A549 (cell line): ENCODE measurements at regions not wholly inside any gene's neighbourhood (a gene's known extent, or its start where the extent isn't known, plus 50 kb on each side); places are given as distances from the start of the nearest gene placed in this dataset.

Experiments
- BHLHE40 ChIP-seq: IDR thresholded peaks from 2 replicates; pipeline ENCODE4 v1.6.1; 2012; ENCODE audit warnings: low read depth, low read length, inconsistent platforms
- CHD2 ChIP-seq: fragments of 150-350 bp; IDR thresholded peaks from 2 replicates; pipeline ENCODE4 v1.6.1; 2014; ENCODE audit warnings: low read length; ENCODE audit not compliant: partially characterized antibody
- EHMT2 ChIP-seq: fragments of 200-600 bp; sonication (generic); IDR thresholded peaks from 2 replicates; pipeline ENCODE4 v1.6.1; 2016; ENCODE audit warnings: antibody characterized with exemption, low read depth, mild to moderate bottlenecking, moderate library complexity
- ESRRA ChIP-seq: fragments of 150-350 bp; IDR thresholded peaks from 2 replicates; pipeline ENCODE4 v1.6.1; 2014; ENCODE audit warnings: mild to moderate bottlenecking, low read length, borderline replicate concordance
- HDAC2 ChIP-seq: fragments of 200-600 bp; sonication (generic); IDR thresholded peaks from 2 replicates; pipeline ENCODE4 v1.6.1; 2016
- KDM5A ChIP-seq: fragments of 200-600 bp; sonication (generic); IDR thresholded peaks from 2 replicates; pipeline ENCODE4 v1.6.1; 2016; ENCODE audit warnings: antibody characterized with exemption, mild to moderate bottlenecking
- MAFK ChIP-seq: fragments of 450-650 bp; IDR thresholded peaks from 2 replicates; pipeline ENCODE4 v1.6.1; 2014; ENCODE audit not compliant: partially characterized antibody
- PHF8 ChIP-seq: fragments of 200-600 bp; sonication (generic); IDR thresholded peaks from 2 replicates; pipeline ENCODE4 v1.6.1; 2016; ENCODE audit warnings: low read depth, mild to moderate bottlenecking, antibody characterized with exemption, moderate library complexity, borderline replicate concordance
- POLR2A ChIP-seq: IDR thresholded peaks from 2 replicates; pipeline ENCODE4 v1.6.1; 2012; ENCODE audit warnings: mild to moderate bottlenecking, low read length
- POLR2AphosphoS2 ChIP-seq: conservative IDR thresholded peaks from 2 replicates; pipeline ENCODE4 v1.6.1; 2012; ENCODE audit warnings: low read length, improper control_type of control experiment, inconsistent platforms
- RCOR1 ChIP-seq: fragments of 150-350 bp; IDR thresholded peaks from 2 replicates; pipeline ENCODE4 v1.6.1; 2014; ENCODE audit warnings: antibody characterized with exemption, low read length, low read depth
- TP53 ChIP-seq: fragments of 250-450 bp; sonication (Bioruptor Pico); IDR thresholded peaks from 2 replicates; pipeline ENCODE4 v1.5.0; 2021; ENCODE audit warnings: mild to moderate bottlenecking, moderate library complexity
- TF ChIP-seq, protein P1 (sequence below): fragments of >200 bp; sonication (Bioruptor Twin); formaldehyde crosslinking; IDR thresholded peaks from 3 replicates; pipeline ENCODE4 v1.5.1; 2016
- TF ChIP-seq, protein P2 (sequence below): fragments of 200-600 bp; sonication (generic); IDR thresholded peaks from 2 replicates; pipeline ENCODE4 v1.6.1; 2016; ENCODE audit warnings: antibody characterized with exemption, mild to moderate bottlenecking, moderate library complexity

DNA sequence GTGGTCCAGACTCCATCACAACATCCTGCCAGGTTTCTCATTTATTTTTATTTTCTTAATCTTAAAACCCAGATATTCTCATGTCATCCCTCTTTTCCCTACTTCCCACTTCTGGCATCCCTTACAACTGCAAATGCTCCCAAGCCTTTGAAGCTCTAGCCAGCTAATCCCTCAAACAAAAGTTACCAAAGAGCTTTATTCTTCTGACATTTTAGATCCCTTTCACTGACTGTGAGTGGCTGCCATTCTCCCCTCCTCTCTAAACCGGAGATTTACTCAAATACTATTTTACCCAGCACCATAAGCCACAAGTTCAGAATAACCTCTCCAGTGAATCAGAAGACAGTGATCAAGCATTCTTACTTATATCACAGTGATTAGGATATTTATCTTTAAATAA, 569.0 kb upstream of the SYT4 start:
- TF ChIP-seq POLR2A (no peak), KDM5A (no peak), MAFK (no peak), TP53 (CRISPR knock-in tag) (no peak), EHMT2 (no peak), BHLHE40 (no peak), CHD2 (no peak), POLR2AphosphoS2 (no peak), RCOR1 (no peak), HDAC2 (no peak), PHF8 (no peak), ESRRA (no peak)
- TF ChIP-seq, protein P1, sequence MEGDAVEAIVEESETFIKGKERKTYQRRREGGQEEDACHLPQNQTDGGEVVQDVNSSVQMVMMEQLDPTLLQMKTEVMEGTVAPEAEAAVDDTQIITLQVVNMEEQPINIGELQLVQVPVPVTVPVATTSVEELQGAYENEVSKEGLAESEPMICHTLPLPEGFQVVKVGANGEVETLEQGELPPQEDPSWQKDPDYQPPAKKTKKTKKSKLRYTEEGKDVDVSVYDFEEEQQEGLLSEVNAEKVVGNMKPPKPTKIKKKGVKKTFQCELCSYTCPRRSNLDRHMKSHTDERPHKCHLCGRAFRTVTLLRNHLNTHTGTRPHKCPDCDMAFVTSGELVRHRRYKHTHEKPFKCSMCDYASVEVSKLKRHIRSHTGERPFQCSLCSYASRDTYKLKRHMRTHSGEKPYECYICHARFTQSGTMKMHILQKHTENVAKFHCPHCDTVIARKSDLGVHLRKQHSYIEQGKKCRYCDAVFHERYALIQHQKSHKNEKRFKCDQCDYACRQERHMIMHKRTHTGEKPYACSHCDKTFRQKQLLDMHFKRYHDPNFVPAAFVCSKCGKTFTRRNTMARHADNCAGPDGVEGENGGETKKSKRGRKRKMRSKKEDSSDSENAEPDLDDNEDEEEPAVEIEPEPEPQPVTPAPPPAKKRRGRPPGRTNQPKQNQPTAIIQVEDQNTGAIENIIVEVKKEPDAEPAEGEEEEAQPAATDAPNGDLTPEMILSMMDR = no peak
- TF ChIP-seq, protein P2, sequence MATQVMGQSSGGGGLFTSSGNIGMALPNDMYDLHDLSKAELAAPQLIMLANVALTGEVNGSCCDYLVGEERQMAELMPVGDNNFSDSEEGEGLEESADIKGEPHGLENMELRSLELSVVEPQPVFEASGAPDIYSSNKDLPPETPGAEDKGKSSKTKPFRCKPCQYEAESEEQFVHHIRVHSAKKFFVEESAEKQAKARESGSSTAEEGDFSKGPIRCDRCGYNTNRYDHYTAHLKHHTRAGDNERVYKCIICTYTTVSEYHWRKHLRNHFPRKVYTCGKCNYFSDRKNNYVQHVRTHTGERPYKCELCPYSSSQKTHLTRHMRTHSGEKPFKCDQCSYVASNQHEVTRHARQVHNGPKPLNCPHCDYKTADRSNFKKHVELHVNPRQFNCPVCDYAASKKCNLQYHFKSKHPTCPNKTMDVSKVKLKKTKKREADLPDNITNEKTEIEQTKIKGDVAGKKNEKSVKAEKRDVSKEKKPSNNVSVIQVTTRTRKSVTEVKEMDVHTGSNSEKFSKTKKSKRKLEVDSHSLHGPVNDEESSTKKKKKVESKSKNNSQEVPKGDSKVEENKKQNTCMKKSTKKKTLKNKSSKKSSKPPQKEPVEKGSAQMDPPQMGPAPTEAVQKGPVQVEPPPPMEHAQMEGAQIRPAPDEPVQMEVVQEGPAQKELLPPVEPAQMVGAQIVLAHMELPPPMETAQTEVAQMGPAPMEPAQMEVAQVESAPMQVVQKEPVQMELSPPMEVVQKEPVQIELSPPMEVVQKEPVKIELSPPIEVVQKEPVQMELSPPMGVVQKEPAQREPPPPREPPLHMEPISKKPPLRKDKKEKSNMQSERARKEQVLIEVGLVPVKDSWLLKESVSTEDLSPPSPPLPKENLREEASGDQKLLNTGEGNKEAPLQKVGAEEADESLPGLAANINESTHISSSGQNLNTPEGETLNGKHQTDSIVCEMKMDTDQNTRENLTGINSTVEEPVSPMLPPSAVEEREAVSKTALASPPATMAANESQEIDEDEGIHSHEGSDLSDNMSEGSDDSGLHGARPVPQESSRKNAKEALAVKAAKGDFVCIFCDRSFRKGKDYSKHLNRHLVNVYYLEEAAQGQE = no peak
